Right lobe of liver (tissue), 6 donors: ENCODE measurements at regions not wholly inside any gene's neighbourhood (a gene's known extent, or its start where the extent isn't known, plus 50 kb on each side); places are given as distances from the start of the nearest gene placed in this dataset.
A peak's percentile ranks its signal among the peaks of the same experiment; 100 is the strongest.

Experiments
- ATAC-seq, 4 donors: fragments of 200-7000 bp; cut with Tn5 transposase; one replicate each; pipeline ENCODE4 v1.9.1; 2020; ENCODE audit warnings: mild to moderate bottlenecking in 4 of 4, moderate library complexity in 4 of 4
- DNase-seq, 3 donors: peaks; one replicate each; pipeline ENCODE4 v3.0.0-alpha.2; 2020
- H3K27ac ChIP-seq, 3 donors: fragments of 200-600 bp; one replicate each; pipeline ENCODE4 v1.8.0; 2022
- H3K27me3 ChIP-seq, 2 donors: fragments of 200-600 bp; one replicate each; pipeline ENCODE4 v1.8.0; 2022
- H3K36me3 ChIP-seq, 4 donors: fragments of 200-600 bp; sonication (generic) in 1 of 4; one replicate each; pipeline versions ENCODE4 v1.5.1 to v1.8.0; 2017 to 2022; ENCODE audit warnings: control low read depth in 1 of 4
- H3K4me1 ChIP-seq, 4 donors: fragments of 200-600 bp; sonication (generic) in 1 of 4; one replicate each; pipeline versions ENCODE4 v1.5.1 to v1.8.0; 2017 to 2022; ENCODE audit warnings: control low read depth in 1 of 4
- H3K4me3 ChIP-seq, 3 donors: fragments of 200-600 bp; one replicate each; pipeline ENCODE4 v1.8.0; 2022
- H3K9me3 ChIP-seq, 4 donors: fragments of 200-600 bp; sonication (generic) in 1 of 4; one replicate each; pipeline versions ENCODE4 v1.5.1 to v1.8.0; 2017 to 2022; ENCODE audit warnings: control low read depth in 1 of 4
- POLR2A ChIP-seq: fragments of 450-650 bp; IDR thresholded peaks from one replicate; pipeline ENCODE4 v1.6.1; 2017; ENCODE audit warnings: antibody characterized with exemption, mild to moderate bottlenecking
- WGBS: methylation state at CpG from one replicate; pipeline ENCODE4 v1.1.6; 2018; ENCODE audit warnings: low coverage, low lambda C conversion rate; ENCODE audit not compliant: insufficient coverage; ENCODE audit errors: missing lambda C conversion rate; 5-methylcytosine and 5-hydroxymethylcytosine counted together
- intact Hi-C, 2 donors: fragments of 100-400 bp; cut with DNase I; formaldehyde crosslinking; loops; one replicate each; pipeline versions ENCODE4 v1.11.2 to v1.14.1; 2022
- TF ChIP-seq, protein P1 (sequence below), 4 donors: fragments of 200-600 bp in 3 of 4; fragments of 450-650 bp in 1 of 4; IDR thresholded peaks; one replicate each; pipeline versions ENCODE4 v1.5.1 to v1.8.0; 2016 to 2022; ENCODE audit warnings: antibody characterized with exemption in 4 of 4, mild to moderate bottlenecking in 2 of 4
- donor health status: DM: no; HTN: yes; CAD: no.
- donor health status: DM: no; HTN: no; CAD: no.
- donor health status: DM: no; HTN: no; CAD: no.
- donor health status: DM: no; HTN: yes; CAD: no.
- donor health status: DM: no; HTN: yes; CAD: no.

DNA sequence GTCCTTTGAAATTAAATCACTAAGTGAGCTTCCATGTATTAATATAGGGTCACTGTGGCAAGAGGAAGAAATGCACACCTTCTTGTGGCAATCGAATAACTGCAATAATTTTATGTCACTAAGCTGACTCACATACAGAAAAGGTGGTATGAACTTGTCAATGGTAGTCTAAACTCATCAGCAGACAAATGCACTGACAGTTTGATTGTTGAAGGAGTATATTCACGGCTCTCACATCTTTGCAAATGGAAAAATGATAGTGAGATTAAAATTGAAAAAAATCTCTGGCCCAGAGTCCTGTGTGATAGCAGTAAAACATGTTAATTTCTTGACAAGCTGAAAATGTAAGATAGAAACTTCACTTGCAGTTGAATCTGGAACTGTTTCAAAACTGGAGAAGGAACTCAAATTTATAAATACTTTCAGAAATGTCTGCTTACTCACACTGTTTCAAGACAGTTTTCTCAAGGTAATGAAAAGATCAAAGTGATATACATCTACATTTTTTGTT lies 215.8 kb upstream of the CADM2 start:
- 22% methylated on average over 2 of the region's 2 CpGs for WGBS
- intact Hi-C loops = no loop called here
- H3K27ac ChIP-seq = no peak overlapping the region
- no peaks in the 10 kb centered on the region for H3K4me1 ChIP-seq
- no peaks in the 10 kb centered on the region for H3K36me3 ChIP-seq
- ATAC-seq (no peak), DNase-seq (no peak)
- no peaks in the 10 kb centered on the region for H3K27me3 ChIP-seq
- H3K9me3 ChIP-seq = no peaks in the 10 kb centered on the region
- no peak overlapping the region for H3K4me3 ChIP-seq
- no peak for TF ChIP-seq POLR2A
- TF ChIP-seq, protein P1, sequence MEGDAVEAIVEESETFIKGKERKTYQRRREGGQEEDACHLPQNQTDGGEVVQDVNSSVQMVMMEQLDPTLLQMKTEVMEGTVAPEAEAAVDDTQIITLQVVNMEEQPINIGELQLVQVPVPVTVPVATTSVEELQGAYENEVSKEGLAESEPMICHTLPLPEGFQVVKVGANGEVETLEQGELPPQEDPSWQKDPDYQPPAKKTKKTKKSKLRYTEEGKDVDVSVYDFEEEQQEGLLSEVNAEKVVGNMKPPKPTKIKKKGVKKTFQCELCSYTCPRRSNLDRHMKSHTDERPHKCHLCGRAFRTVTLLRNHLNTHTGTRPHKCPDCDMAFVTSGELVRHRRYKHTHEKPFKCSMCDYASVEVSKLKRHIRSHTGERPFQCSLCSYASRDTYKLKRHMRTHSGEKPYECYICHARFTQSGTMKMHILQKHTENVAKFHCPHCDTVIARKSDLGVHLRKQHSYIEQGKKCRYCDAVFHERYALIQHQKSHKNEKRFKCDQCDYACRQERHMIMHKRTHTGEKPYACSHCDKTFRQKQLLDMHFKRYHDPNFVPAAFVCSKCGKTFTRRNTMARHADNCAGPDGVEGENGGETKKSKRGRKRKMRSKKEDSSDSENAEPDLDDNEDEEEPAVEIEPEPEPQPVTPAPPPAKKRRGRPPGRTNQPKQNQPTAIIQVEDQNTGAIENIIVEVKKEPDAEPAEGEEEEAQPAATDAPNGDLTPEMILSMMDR (IDR thresholded peaks at IDR 0.05) = no peak

DNA sequence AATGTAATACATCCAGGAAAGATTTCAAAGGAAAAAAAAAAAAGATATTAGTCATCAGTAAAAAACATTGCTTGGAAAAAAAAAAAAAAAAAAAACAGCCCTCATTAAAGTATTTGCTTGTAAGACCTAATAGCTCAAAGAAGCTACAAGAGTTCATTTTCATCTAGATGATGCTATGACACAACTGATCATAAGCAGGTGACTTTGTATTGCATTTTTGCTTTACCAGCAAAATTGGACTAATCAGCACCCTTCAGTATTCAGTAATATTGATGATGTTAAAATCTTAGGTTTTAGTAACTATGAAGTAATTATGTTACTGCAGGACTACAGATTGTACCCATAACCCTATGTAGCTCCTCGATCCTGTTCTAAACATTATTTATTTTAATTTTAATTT lies 214.7 kb upstream of the CADM2 start:
- H3K9me3 ChIP-seq = no peaks in the 10 kb centered on the region
- TF ChIP-seq, protein P1 (IDR thresholded peaks at IDR 0.05) = no peak
- no peak for TF ChIP-seq POLR2A
- no peaks in the 10 kb centered on the region for H3K36me3 ChIP-seq
- no peaks in the 10 kb centered on the region for H3K27me3 ChIP-seq
- 48% methylated on average over 1 of the region's 1 CpG for WGBS
- H3K4me3 ChIP-seq = no peak overlapping the region
- ATAC-seq (no peak), DNase-seq (no peak)
- H3K27ac ChIP-seq = no peak overlapping the region
- intact Hi-C loops = no loop called here
- H3K4me1 ChIP-seq = no peaks in the 10 kb centered on the region

DNA sequence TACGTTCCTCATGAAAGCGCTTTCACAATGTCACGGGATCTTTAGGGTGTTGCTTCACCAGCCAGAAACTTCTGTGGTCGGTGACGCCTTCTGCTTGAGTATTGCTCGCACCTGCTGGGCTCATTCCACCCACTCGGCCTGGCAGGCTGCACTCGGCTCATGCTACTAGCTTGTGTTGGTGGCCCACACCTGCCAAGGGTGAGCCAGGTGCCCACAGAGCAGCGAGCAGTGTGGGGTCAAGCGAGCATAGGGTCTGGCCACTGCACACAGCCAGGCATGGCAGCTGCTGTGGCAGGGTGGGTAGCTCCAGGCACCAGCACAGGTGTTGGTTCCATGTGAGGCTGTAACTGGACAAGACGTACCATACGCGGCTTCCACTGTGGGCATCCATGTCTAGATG lies 202.9 kb upstream of the CADM2 start:
- intact Hi-C loops = no loop called here
- WGBS = 71% methylated on average over 8 of the region's 13 CpGs
- no peaks in the 10 kb centered on the region for H3K27me3 ChIP-seq
- TF ChIP-seq POLR2A = no peak
- TF ChIP-seq, protein P1 (IDR thresholded peaks at IDR 0.05) = no peak
- H3K27ac ChIP-seq = no peak overlapping the region
- DNase-seq = no peak
- no peaks in the 10 kb centered on the region for H3K4me1 ChIP-seq
- no peak overlapping the region for H3K4me3 ChIP-seq
- ATAC-seq = peak in 1 of 4 donors; percentile 18
- no peaks in the 10 kb centered on the region for H3K36me3 ChIP-seq
- no peaks in the 10 kb centered on the region for H3K9me3 ChIP-seq

DNA sequence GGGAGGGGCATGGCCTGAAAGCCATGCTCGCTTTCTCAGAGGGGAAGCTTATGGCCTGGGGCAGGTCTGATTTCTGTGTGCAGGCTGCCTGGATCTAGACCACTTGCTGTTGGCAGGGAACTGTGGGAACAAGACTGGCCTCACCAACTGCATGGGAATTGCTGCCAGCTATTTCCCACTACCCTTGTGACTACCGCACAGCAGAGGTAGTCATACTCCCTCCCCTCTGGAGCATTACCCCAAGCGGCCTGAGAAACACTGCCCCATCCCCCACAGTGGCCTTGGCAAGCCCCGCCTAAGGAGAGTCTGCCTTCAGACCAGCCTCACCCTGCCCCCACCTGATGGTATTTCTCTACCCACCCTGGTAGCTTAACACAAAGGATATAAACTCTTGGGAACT lies 199.4 kb upstream of the CADM2 start:
- TF ChIP-seq, protein P1 (IDR thresholded peaks at IDR 0.05) = no peak
- no peak for TF ChIP-seq POLR2A
- no peaks in the 10 kb centered on the region for H3K9me3 ChIP-seq
- DNase-seq (no peak), ATAC-seq (no peak)
- no peaks in the 10 kb centered on the region for H3K36me3 ChIP-seq
- WGBS = 38% methylated on average over 1 of the region's 4 CpGs
- no peaks in the 10 kb centered on the region for H3K27me3 ChIP-seq
- H3K4me3 ChIP-seq = no peak overlapping the region
- H3K27ac ChIP-seq = no peak overlapping the region
- no peaks in the 10 kb centered on the region for H3K4me1 ChIP-seq
- intact Hi-C loops = no loop called here

DNA sequence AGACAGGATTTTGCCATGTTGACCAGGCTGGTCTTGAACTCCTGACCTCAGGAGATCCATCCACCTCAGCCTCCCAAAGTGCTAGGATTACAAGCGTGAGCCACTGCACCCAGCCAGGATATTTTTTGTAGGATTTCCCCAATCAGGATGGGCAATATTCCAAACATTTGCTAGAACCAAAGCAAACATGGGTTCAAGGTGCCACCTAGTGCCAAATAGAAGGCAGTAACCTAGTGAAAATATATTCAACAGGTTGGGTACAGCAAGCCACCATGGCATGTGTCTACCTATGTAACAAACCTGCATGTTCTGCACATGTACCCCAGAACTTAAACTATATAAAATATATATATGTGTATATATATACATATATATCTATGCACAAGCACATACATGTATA lies 185.9 kb upstream of the CADM2 start:
- intact Hi-C loops = no loop called here
- Histone ChIP-seq H3K36me3 (no peaks in the 10 kb centered on the region), H3K27me3 (no peaks in the 10 kb centered on the region), H3K9me3 (no peaks in the 10 kb centered on the region), H3K4me1 (no peaks in the 10 kb centered on the region), H3K27ac (no peak overlapping the region), H3K4me3 (no peak overlapping the region)
- WGBS = 27% methylated on average over 1 of the region's 1 CpG
- TF ChIP-seq POLR2A = no peak
- TF ChIP-seq, protein P1 (IDR thresholded peaks at IDR 0.05) = peak; percentile 6 to 31 (median 10)
- ATAC-seq (peak in 3 of 4 donors; percentile 31 to 75 (median 54)), DNase-seq (no peak)
